H9 (cell line): ENCODE measurements at regions not wholly inside any gene's neighbourhood (a gene's known extent, or its start where the extent isn't known, plus 50 kb on each side); places are given as distances from the start of the nearest gene placed in this dataset.

Experiments
- DNase-seq: peaks from one replicate; pipeline ENCODE4 v3.0.0-alpha.2; 2017
- H2AFZ ChIP-seq: one replicate; pipeline ENCODE4 v1.6.1; 2013; ENCODE audit warnings: mild to moderate bottlenecking, low read length, control low read depth, moderate library complexity
- H2AK5ac ChIP-seq: 2 replicates; pipeline ENCODE4 v1.6.1; 2013; ENCODE audit warnings: low read length, control low read depth, mixed read lengths; ENCODE audit not compliant: insufficient read length
- H2BK120ac ChIP-seq: one replicate; pipeline ENCODE4 v1.6.1; 2013; ENCODE audit warnings: low read depth, mild to moderate bottlenecking, low read length, control low read depth, inconsistent platforms; ENCODE audit not compliant: poor library complexity, severe bottlenecking
- H2BK12ac ChIP-seq: 2 replicates; pipeline ENCODE4 v1.6.1; 2013; ENCODE audit warnings: low read length, control low read depth, mixed read lengths, low read depth; ENCODE audit not compliant: insufficient read length
- H2BK15ac ChIP-seq: 2 replicates; pipeline ENCODE4 v1.6.1; 2013; ENCODE audit warnings: low read depth, low read length, control low read depth
- H2BK20ac ChIP-seq: one replicate; pipeline ENCODE4 v1.6.1; 2013; ENCODE audit warnings: low read depth, mild to moderate bottlenecking, low read length, control low read depth, inconsistent platforms; ENCODE audit not compliant: poor library complexity, severe bottlenecking
- H2BK5ac ChIP-seq: 2 replicates; pipeline ENCODE4 v1.6.1; 2013; ENCODE audit warnings: low read length, control low read depth, mixed read lengths; ENCODE audit not compliant: insufficient read length
- H3K14ac ChIP-seq: 2 replicates; pipeline ENCODE4 v1.6.1; 2013; ENCODE audit warnings: low read length, control low read depth; ENCODE audit not compliant: insufficient read depth
- H3K18ac ChIP-seq: 2 replicates; pipeline ENCODE4 v1.6.1; 2013; ENCODE audit warnings: low read depth, mild to moderate bottlenecking, mixed read lengths, low read length, control low read depth; ENCODE audit not compliant: insufficient read length
- H3K23ac ChIP-seq: 2 replicates; pipeline ENCODE4 v1.6.1; 2013; ENCODE audit warnings: low read length, control low read depth, mixed read lengths, low read depth; ENCODE audit not compliant: insufficient read length
- H3K23me2 ChIP-seq: 2 replicates; pipeline ENCODE4 v1.6.1; 2013; ENCODE audit warnings: low read depth, mild to moderate bottlenecking, mixed read lengths, low read length, control low read depth; ENCODE audit not compliant: insufficient read length, poor library complexity, severe bottlenecking
- H3K27ac ChIP-seq: 2 replicates; pipeline ENCODE4 v1.5.1; 2013; ENCODE audit warnings: low read length, control low read depth, mixed read lengths, low read depth; ENCODE audit not compliant: insufficient read length
- H3K27me3 ChIP-seq: 2 replicates; pipeline ENCODE4 v1.6.1; 2013; ENCODE audit warnings: low read length, control low read depth, inconsistent platforms; ENCODE audit not compliant: insufficient read depth
- H3K4ac ChIP-seq: 2 replicates; pipeline ENCODE4 v1.6.1; 2013; ENCODE audit warnings: low read depth, mild to moderate bottlenecking, control low read depth, inconsistent platforms, low read length, moderate library complexity
- H3K4me1 ChIP-seq: 2 replicates; pipeline ENCODE4 v1.6.1; 2013; ENCODE audit warnings: low read length, control low read depth, inconsistent platforms; ENCODE audit not compliant: insufficient read depth
- H3K4me2 ChIP-seq: 2 replicates; pipeline ENCODE4 v1.6.1; 2013; ENCODE audit warnings: low read length, control low read depth, mixed read lengths; ENCODE audit not compliant: insufficient read length, insufficient read depth
- H3K56ac ChIP-seq: 2 replicates; pipeline ENCODE4 v1.6.1; 2013; ENCODE audit warnings: low read depth, mild to moderate bottlenecking, mixed read lengths, low read length, control low read depth; ENCODE audit not compliant: insufficient read length
- H3K79me1 ChIP-seq: 2 replicates; pipeline ENCODE4 v1.6.1; 2013; ENCODE audit warnings: low read depth, mild to moderate bottlenecking, moderate library complexity, low read length, control low read depth, inconsistent platforms; ENCODE audit not compliant: insufficient read depth, poor library complexity, severe bottlenecking
- H3K79me2 ChIP-seq: 2 replicates; pipeline ENCODE4 v1.6.1; 2013; ENCODE audit warnings: low read length, control low read depth, inconsistent platforms; ENCODE audit not compliant: insufficient read depth
- H3K9ac ChIP-seq: 2 replicates; pipeline ENCODE4 v1.6.1; 2013; ENCODE audit warnings: low read length, control low read depth, mixed read lengths; ENCODE audit not compliant: insufficient read length; ENCODE audit errors: extremely low read depth
- H3K9me3 ChIP-seq: one replicate; pipeline ENCODE4 v1.6.1; 2013; ENCODE audit warnings: low read depth, low read length, inconsistent platforms; ENCODE audit not compliant: control insufficient read depth
- H3T11ph ChIP-seq: one replicate; pipeline ENCODE4 v1.6.1; 2013; ENCODE audit warnings: mild to moderate bottlenecking, low read length, control low read depth, inconsistent platforms
- H4K20me1 ChIP-seq: one replicate; pipeline ENCODE4 v1.6.1; 2013; ENCODE audit not compliant: control insufficient read depth, insufficient read length, insufficient read depth
- H4K5ac ChIP-seq: 2 replicates; pipeline ENCODE4 v1.6.1; 2013; ENCODE audit warnings: low read depth, mild to moderate bottlenecking, mixed read lengths, low read length, control low read depth; ENCODE audit not compliant: insufficient read length
- H4K8ac ChIP-seq: replicated peaks from 2 replicates; pipeline ENCODE4 v1.6.1; 2013; ENCODE audit warnings: low read length, control low read depth, mixed read lengths, low read depth; ENCODE audit not compliant: insufficient read length
- H4K91ac ChIP-seq: 2 replicates; pipeline ENCODE4 v1.6.1; 2013; ENCODE audit warnings: low read depth, mild to moderate bottlenecking, moderate library complexity, mixed read lengths, low read length, control low read depth; ENCODE audit not compliant: insufficient read length
- H3K27ac Mint-ChIP-seq, 3 experiments: 2 replicates in 2 of 3; 3 replicates in 1 of 3; pipeline ENCODE4 v1.8.0; 2020 to 2021; ENCODE audit warnings: mixed read lengths in 3 of 3, mild to moderate bottlenecking in 1 of 3, moderate library complexity in 1 of 3
- H3K27me3 Mint-ChIP-seq: 2 replicates; pipeline ENCODE4 v1.8.0; 2021; ENCODE audit warnings: low read depth, mild to moderate bottlenecking, moderate library complexity, mixed read lengths
- H3K36me3 Mint-ChIP-seq, 3 experiments: 2 replicates in 2 of 3; 3 replicates in 1 of 3; pipeline ENCODE4 v1.8.0; 2020 to 2021; ENCODE audit warnings: low read depth in 3 of 3, mixed read lengths in 3 of 3; ENCODE audit not compliant: insufficient read depth in 1 of 3
- H3K4me1 Mint-ChIP-seq, 2 experiments: 2 replicates each; pipeline ENCODE4 v1.8.0; 2020; ENCODE audit warnings: mixed read lengths in 2 of 2
- H3K4me3 Mint-ChIP-seq, 2 experiments: 2 replicates in 1 of 2; 3 replicates in 1 of 2; pipeline ENCODE4 v1.8.0; 2020 to 2021; ENCODE audit warnings: mild to moderate bottlenecking in 2 of 2, mixed read lengths in 2 of 2, moderate library complexity in 1 of 2
- H3K9me3 Mint-ChIP-seq, 2 experiments: 2 replicates in 1 of 2; 3 replicates in 1 of 2; pipeline ENCODE4 v1.8.0; 2020; ENCODE audit warnings: mild to moderate bottlenecking in 2 of 2, mixed read lengths in 2 of 2, moderate library complexity in 1 of 2
- WGBS: extraction: QIAGEN DNeasy Blood & Tissue Kit; methylation state at CpG from one replicate; pipeline ENCODE4 v1.1.7; 2013; ENCODE audit warnings: missing lambda C conversion rate, low lambda C conversion rate, mixed read lengths; ENCODE audit not compliant: insufficient read length; ENCODE audit errors: extremely low coverage; 5-methylcytosine and 5-hydroxymethylcytosine counted together
- TF ChIP-seq, protein P1 (sequence below): fragments of 200-600 bp; sonication (generic); conservative IDR thresholded peaks from 3 replicates; pipeline ENCODE4 v1.8.0; 2021; ENCODE audit warnings: antibody characterized with exemption, mild to moderate bottlenecking

DNA sequence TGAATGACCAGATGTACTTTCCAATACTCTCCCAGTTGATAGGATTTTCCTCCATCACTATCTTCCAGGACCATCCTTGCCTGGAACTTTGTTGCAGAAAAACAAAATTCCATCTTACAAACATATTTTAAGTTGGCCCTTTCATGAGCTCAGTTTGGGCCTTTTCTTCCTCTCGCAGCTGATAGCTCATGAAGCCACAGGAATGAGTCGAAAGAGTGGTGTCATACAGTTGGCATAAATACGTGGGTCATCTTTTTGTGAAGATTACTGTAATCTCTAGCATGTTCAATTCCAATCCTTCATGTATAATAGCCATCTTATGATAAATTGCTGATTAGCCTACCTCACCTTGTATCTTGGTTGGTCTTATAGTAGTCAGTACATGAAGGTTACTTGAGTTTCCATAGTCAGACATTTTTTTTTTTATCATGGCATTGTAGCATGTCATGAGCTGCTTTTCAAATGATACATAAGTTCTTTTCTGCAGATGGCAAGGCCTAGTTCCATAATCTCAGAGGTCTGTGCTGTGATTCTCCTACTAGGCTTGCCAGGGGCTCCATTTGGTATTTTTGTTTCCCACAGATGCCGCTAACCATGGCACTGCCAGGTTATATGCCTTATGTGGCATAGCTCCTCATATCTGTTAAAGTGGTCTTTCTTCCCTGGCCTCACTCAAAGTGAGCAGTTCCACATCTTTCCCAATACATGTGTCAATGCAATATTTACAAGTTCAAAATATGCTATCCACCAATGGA is 380.6 kb upstream of the DCN start:
- no peak overlapping the region for H3K4me3 Mint-ChIP-seq
- no peak overlapping the region for H4K91ac ChIP-seq
- H3K27me3 Mint-ChIP-seq, result no peaks in the 10 kb centered on the region
- no peak overlapping the region for H2BK15ac ChIP-seq
- no peak overlapping the region for H3K56ac ChIP-seq
- no peak overlapping the region for H2BK20ac ChIP-seq
- no peak overlapping the region for H3K4ac ChIP-seq
- H3K4me1 Mint-ChIP-seq, result peaks cover 12 to 13% of the 10 kb centered on the region in 2 experiments; a peak in 3 of 4 replicates
- H3K36me3 Mint-ChIP-seq, result peaks cover 0 to 6% (median 0%) of the 10 kb centered on the region in 3 experiments; a peak in 1 of 7 replicates
- no peak overlapping the region for H3T11ph ChIP-seq
- TF ChIP-seq, protein P1, sequence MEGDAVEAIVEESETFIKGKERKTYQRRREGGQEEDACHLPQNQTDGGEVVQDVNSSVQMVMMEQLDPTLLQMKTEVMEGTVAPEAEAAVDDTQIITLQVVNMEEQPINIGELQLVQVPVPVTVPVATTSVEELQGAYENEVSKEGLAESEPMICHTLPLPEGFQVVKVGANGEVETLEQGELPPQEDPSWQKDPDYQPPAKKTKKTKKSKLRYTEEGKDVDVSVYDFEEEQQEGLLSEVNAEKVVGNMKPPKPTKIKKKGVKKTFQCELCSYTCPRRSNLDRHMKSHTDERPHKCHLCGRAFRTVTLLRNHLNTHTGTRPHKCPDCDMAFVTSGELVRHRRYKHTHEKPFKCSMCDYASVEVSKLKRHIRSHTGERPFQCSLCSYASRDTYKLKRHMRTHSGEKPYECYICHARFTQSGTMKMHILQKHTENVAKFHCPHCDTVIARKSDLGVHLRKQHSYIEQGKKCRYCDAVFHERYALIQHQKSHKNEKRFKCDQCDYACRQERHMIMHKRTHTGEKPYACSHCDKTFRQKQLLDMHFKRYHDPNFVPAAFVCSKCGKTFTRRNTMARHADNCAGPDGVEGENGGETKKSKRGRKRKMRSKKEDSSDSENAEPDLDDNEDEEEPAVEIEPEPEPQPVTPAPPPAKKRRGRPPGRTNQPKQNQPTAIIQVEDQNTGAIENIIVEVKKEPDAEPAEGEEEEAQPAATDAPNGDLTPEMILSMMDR, result no peak
- H3K4me2 ChIP-seq, result no peak overlapping the region
- H4K20me1 ChIP-seq, result no peaks in the 10 kb centered on the region
- H3K27me3 ChIP-seq, result no peaks in the 10 kb centered on the region
- no peak overlapping the region for H3K27ac Mint-ChIP-seq
- H3K79me2 ChIP-seq, result no peaks in the 10 kb centered on the region
- no peak overlapping the region for H4K8ac ChIP-seq
- H4K5ac ChIP-seq, result no peak overlapping the region
- no peaks in the 10 kb centered on the region for H3K9me3 ChIP-seq
- no peak overlapping the region for H3K27ac ChIP-seq
- no CpG with 5 or more reads among the region's 4 CpGs for WGBS
- no peak overlapping the region for H2BK12ac ChIP-seq
- DNase-seq, result no peak
- no peaks in the 10 kb centered on the region for H3K23me2 ChIP-seq
- H3K18ac ChIP-seq, result no peak overlapping the region
- H3K9me3 Mint-ChIP-seq, result peaks cover 0 to 3% of the 10 kb centered on the region in 2 experiments; a peak in 3 of 5 replicates
- no peak overlapping the region for H2AFZ ChIP-seq
- no peaks in the 10 kb centered on the region for H3K79me1 ChIP-seq
- no peak overlapping the region for H3K9ac ChIP-seq
- no peak overlapping the region for H2BK5ac ChIP-seq
- no peak overlapping the region for H3K23ac ChIP-seq
- H2BK120ac ChIP-seq, result no peak overlapping the region
- H2AK5ac ChIP-seq, result no peak overlapping the region
- H3K4me1 ChIP-seq, result no peaks in the 10 kb centered on the region
- no peak overlapping the region for H3K14ac ChIP-seq
